ENCODE measurements at regions not wholly inside any gene's neighbourhood (a gene's known extent, or its start where the extent isn't known, plus 50 kb on each side); places are given as distances from the start of the nearest gene placed in this dataset.

DNA sequence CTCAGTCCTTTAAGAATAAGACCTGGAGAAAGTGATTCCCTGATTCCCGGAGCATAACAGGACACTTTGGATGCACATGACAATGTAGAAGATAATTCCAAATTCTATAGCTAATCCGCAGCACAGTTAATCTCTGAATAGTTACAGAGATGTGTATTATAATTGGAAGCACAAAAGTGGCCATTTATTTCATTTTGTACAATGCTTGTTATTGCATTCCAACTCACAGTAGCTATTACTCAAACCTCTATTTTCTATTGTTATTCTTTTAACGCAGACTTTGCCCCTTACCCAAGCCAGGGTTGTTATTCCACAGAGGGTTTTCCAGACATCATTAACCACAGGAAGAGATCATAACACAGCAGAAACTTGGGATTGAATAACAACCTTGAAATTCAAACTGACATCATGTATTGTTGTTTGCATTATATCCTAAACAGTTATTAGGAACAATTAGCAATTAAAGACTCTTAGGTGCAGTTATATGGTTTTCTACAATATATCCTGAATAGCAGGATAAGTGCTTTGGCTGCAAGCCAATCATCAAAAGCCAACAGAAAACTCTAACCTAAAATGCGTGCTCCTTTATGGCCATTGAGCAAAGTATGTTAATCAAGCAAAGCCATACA, 984.0 kb upstream of the TENM3 start:
- WGBS, 3 donors, result 61 to 67% (median 65%) methylated on average over 4 of the region's 4 CpGs

GRCh38 chr4:181261279-181261678, 981.9 kb upstream of the TENM3 start:
- H3K27ac ChIP-seq (ENCODE audit: low read depth, low read length), result no peak overlapping the region
- 11 to 18% (median 14%) methylated on average over 5 of the region's 5 CpGs for WGBS, 3 donors

More for the DNA sequence above, 984.0 kb upstream of the TENM3 start:
- no peak overlapping the region for H3K27ac ChIP-seq (ENCODE audit: low read depth, low read length)

DNA sequence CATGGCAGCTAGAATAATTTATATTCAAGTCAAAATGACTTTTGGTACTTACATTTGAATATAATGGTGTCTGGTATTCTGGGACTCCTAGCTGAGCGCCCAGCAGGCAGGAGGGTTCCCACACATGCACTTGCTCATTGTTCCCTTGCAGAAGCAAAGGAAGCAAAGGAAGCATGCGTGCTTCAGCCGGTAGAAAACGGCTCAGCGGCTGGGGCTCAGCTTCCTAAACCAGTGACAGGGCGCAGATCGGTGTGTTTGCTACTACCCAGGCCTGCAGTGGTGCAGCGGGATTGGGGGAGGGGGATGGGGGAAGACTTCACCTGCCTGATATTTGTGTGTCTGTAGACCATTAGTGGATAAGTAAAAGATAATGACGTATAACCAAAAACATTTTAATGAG, 978.3 kb upstream of the TENM3 start:
- WGBS, 3 donors, result 14 to 25% (median 19%) methylated on average over 9 of the region's 9 CpGs
- H3K27ac ChIP-seq (ENCODE audit: low read depth, low read length), result no peak overlapping the region

- WGBS, 3 donors, result 47 to 56% (median 52%) methylated on average over 4 of the region's 4 CpGs
- no peak overlapping the region for H3K27ac ChIP-seq (ENCODE audit: low read depth, low read length)
These were observed 977.8 kb upstream of the TENM3 start for GRCh38 chr4:181265370-181265769.

DNA sequence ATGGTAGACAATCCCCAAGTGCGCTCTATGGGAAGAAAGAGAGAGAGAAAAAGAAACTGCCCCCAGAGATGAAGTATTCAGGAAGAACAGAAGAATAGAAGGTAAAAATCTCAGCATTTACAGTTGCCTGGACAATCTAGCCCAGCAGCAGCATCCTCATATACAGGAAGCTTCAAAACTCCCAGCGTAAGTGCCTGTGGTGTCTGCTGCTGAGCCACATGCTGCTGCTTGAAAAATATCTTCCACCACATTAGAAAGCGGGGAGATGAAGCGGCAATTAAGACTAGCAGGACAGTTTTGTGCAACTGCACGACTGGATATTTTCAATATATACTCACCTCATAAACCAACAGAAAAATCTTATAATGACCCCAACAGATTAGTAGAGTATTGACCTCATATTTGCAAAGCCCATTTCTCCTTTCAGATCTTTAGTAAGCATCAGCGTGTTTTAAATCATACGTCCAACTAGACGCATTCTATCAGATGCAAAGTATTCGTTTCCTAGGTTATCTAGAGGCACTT, 972.0 kb upstream of the TENM3 start:
- WGBS, 3 donors, result 71 to 76% (median 74%) methylated on average over 9 of the region's 9 CpGs
- H3K27ac ChIP-seq (ENCODE audit: low read depth, low read length), result no peak overlapping the region

- no peak overlapping the region for H3K27ac ChIP-seq (ENCODE audit: low read depth, low read length)
- 79 to 91% (median 90%) methylated on average over 4 of the region's 4 CpGs for WGBS, 3 donors
These were observed 970.8 kb upstream of the TENM3 start for GRCh38 chr4:181272422-181272821.

DNA sequence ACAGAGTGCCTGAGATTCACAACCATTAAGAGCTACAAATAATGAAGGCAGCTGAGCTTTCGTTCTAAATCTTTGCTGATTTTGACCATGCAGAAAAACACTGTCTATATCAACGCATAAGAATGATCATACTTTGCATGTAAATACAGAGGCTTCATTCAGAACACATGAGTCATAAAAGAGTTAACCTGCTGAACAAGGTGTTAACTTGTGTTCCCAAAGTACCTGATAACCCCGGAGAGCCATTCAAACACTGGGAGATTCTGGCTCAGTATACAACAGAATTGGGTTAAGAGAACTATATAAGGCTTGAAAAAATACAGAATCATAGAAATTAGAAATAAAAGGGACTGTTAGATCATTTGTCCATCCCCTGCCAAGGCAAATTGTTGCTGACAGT, 964.3 kb upstream of the TENM3 start:
- no peak overlapping the region for H3K27ac ChIP-seq (ENCODE audit: low read depth, low read length)
- WGBS, 3 donors, result 28 to 61% (median 47%) methylated on average over 3 of the region's 3 CpGs

- H3K27ac ChIP-seq (ENCODE audit: low read depth, low read length), result no peak overlapping the region
- WGBS, 3 donors, result 73 to 89% (median 88%) methylated on average over 9 of the region's 9 CpGs
These were observed 961.8 kb upstream of the TENM3 start for GRCh38 chr4:181281451-181281850.

GRCh38 chr4:181289198-181289597, 954.0 kb upstream of the TENM3 start:
- WGBS, 3 donors, result 24 to 75% (median 71%) methylated on average over 7 of the region's 7 CpGs
- no peak overlapping the region for H3K27ac ChIP-seq (ENCODE audit: low read depth, low read length)

DNA sequence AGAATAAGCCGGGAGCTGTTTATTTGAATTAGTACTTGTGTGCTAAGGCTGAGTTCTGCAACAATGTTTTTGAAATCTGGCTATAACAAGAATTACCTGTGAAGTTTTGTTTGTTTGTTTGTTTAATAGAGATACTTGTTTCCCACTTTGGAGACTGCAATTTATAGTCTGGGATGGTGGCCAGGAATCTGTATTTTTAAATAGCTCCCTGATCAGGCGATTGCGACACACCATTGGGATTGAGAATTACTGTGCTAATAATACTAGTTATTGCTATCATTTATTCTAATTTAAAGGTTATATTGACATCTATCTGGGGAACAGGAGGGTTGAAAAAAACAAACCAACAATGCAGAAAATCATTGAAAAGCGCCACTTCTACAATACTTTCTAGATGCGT, 951.6 kb upstream of the TENM3 start:
- 69 to 79% (median 75%) methylated on average over 5 of the region's 5 CpGs for WGBS, 3 donors
- H3K27ac ChIP-seq (ENCODE audit: low read depth, low read length), result no peak overlapping the region

- WGBS, 3 donors, result 79 to 92% (median 91%) methylated on average over 3 of the region's 3 CpGs
- H3K27ac ChIP-seq (ENCODE audit: low read depth, low read length), result no peak overlapping the region
These were observed 950.2 kb upstream of the TENM3 start for GRCh38 chr4:181293014-181293413.

DNA sequence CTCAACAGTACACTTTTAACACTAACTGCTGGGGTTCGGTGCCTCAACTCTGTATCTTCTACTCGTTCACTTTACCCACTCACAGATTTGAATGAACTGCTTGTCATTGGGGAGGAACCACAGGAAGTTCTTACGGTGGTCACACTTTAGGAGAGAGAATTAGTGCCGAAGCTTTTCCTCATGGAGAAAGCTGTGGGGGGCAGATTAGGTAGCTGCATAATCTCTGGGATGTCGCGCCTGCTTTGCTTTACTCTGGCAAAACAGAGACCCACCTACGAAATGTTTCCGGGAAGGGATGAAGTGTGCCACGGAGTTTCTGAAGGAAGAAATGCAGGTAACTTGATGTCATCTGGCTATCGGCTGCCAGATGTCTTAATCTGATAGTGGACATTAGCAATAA, 949.7 kb upstream of the TENM3 start:
- 53 to 78% (median 71%) methylated on average over 10 of the region's 10 CpGs for WGBS, 3 donors
- no peak overlapping the region for H3K27ac ChIP-seq (ENCODE audit: low read depth, low read length)

DNA sequence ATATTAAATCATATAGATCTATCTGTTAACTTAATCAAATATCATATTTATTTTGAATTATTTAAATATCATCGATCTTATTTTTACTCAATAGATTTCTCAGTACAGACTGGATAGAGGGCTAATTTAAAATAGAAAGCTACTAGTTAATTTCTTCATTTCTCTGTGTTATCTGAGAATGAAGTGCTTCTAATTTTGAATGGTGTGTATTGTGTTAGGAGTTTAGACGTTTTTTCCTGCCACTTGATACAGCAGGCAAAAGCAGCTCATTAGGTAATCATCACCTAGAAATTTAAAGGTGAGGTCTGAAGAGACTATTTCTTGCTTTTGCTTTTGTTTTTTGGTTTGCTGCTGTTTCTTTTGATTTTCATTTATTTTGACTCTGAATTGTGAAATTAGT, 948.8 kb upstream of the TENM3 start:
- WGBS, 3 donors, result 52 to 59% (median 57%) methylated on average over 2 of the region's 2 CpGs
- no peak overlapping the region for H3K27ac ChIP-seq (ENCODE audit: low read depth, low read length)

GRCh38 chr4:181301735-181302710, 941.2 kb upstream of the TENM3 start:
- H3K27ac ChIP-seq (ENCODE audit: low read depth, low read length), result no peak overlapping the region
- WGBS, 3 donors, result 46 to 52% (median 50%) methylated on average over 9 of the region's 9 CpGs

DNA sequence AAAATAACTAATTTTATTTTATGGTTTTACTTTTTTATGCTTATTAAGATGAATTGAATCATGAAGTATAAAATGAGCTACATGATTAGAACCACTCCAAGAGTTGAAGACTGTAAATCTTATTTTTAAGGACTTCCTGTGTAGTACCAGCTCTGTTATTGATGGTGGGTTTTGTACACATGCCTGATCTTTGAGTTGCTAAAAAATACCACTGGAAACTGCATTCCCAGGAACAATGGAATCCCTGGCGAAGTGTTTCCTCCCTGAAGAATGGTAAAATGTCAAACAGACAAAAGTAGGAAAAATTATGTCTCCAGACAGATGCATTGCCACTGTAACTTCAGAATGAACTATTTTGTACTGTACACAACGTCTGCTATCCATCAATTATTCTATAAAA, 935.4 kb upstream of the TENM3 start:
- H3K27ac ChIP-seq (ENCODE audit: low read depth, low read length), result no peak overlapping the region
- WGBS, 3 donors, result 25 to 44% (median 26%) methylated on average over 2 of the region's 2 CpGs

GRCh38 chr4:181308476-181309312, 934.5 kb upstream of the TENM3 start:
- WGBS, 3 donors, result 43 to 61% (median 57%) methylated on average over 7 of the region's 7 CpGs
- H3K27ac ChIP-seq (ENCODE audit: low read depth, low read length), result no peak overlapping the region

DNA sequence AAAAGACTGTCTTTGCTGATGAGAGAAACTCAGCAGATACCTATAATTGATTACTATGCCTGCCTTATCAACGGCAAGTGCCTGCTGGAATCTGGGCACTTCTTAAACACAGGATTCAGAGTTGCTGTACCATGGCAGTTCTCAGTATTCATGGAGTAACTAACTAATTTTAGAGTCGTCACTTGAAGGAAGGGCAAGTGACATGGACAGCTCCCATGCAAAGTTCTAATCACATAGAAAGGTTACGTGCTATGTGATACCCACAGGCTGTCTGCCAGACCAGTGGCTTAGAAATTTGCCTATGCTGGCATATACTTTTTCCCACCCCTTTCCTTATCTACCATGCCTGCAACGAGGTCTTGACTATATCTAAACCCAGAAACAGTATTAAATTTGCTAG, 931.1 kb upstream of the TENM3 start:
- no peak overlapping the region for H3K27ac ChIP-seq (ENCODE audit: low read depth, low read length)
- 21 to 62% (median 57%) methylated on average over 4 of the region's 4 CpGs for WGBS, 3 donors

DNA sequence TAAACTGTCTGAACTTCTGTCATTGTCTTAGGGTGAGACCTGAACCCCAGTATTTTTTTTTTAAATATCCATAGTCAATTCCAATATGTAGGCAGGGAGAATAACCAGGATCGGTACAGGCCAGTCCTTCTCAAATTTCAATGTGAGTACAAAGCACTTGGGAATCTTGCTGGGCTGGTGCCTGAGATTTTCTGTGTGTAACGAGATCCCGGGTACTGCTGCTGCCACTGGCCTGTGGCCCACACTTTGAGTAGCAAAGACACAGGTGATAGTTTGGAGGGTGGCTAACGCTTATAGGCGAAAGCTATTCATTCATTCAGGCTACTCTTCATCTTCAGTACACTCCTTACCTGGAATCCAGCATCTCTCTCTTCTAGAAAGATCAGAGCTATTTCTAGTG, 923.6 kb upstream of the TENM3 start:
- WGBS, 3 donors, result 50 to 68% (median 65%) methylated on average over 5 of the region's 5 CpGs
- H3K27ac ChIP-seq (ENCODE audit: low read depth, low read length), result no peak overlapping the region

GRCh38 chr4:181323061-181323460, 920.1 kb upstream of the TENM3 start:
- H3K27ac ChIP-seq (ENCODE audit: low read depth, low read length), result no peak overlapping the region
- 60 to 71% (median 71%) methylated on average over 2 of the region's 2 CpGs for WGBS, 3 donors
